Loucy (cell line): ENCODE measurements at regions not wholly inside any gene's neighbourhood (a gene's known extent, or its start where the extent isn't known, plus 50 kb on each side); places are given as distances from the start of the nearest gene placed in this dataset.

Experiments
- EZH2phosphoT487 ChIP-seq: fragments of 200-600 bp; IDR thresholded peaks from 2 replicates; pipeline ENCODE4 v1.6.1; 2018; ENCODE audit warnings: antibody characterized with exemption, mild to moderate bottlenecking, moderate library complexity, borderline replicate concordance
- TF ChIP-seq, protein P1 (sequence below): fragments of 200-600 bp; sonication (generic); conservative IDR thresholded peaks from 2 replicates; pipeline ENCODE4 v1.5.1; 2014; ENCODE audit warnings: mild to moderate bottlenecking, antibody characterized with exemption, low read length

DNA sequence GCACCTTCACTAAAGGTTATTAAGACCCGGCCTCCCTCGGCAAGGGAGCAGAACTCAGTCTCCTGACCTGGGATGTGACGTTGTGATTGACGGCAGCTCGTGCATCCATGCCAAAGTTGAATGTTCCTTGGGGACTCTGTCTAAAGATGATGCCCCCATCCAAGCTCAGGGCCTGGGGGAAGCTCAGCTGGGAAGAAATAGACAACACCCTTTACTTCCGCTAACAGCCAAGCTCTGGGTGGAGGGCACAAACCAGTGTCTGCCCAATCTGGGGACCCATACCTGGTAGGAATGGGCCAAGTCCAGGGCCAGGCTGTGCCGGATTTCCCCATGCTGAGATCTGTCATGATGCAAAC is 95.4 kb downstream of the RMI2 start:
- TF ChIP-seq, protein P1, sequence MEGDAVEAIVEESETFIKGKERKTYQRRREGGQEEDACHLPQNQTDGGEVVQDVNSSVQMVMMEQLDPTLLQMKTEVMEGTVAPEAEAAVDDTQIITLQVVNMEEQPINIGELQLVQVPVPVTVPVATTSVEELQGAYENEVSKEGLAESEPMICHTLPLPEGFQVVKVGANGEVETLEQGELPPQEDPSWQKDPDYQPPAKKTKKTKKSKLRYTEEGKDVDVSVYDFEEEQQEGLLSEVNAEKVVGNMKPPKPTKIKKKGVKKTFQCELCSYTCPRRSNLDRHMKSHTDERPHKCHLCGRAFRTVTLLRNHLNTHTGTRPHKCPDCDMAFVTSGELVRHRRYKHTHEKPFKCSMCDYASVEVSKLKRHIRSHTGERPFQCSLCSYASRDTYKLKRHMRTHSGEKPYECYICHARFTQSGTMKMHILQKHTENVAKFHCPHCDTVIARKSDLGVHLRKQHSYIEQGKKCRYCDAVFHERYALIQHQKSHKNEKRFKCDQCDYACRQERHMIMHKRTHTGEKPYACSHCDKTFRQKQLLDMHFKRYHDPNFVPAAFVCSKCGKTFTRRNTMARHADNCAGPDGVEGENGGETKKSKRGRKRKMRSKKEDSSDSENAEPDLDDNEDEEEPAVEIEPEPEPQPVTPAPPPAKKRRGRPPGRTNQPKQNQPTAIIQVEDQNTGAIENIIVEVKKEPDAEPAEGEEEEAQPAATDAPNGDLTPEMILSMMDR: no peak
- TF ChIP-seq EZH2phosphoT487: no peak
